ENCODE measurements at regions not wholly inside any gene's neighbourhood (a gene's known extent, or its start where the extent isn't known, plus 50 kb on each side); places are given as distances from the start of the nearest gene placed in this dataset.

GRCh38 chr7:33773053-33773452, 132.3 kb upstream of the BMPER start:
- TF ChIP-seq EZH2 (IDR thresholded peaks at IDR 0.05; ENCODE audit: borderline replicate concordance, insufficient read depth, low read depth, low read length, poor library complexity, severe bottlenecking) (no peak), CTCF (IDR thresholded peaks at IDR 0.05) (no peak)
